H1 (cell line): ENCODE measurements at regions not wholly inside any gene's neighbourhood (a gene's known extent, or its start where the extent isn't known, plus 50 kb on each side); places are given as distances from the start of the nearest gene placed in this dataset.

Experiments
- CTCF ChIA-PET: fragments of 300-600 bp; sonication (Branson Sonifier 250); formaldehyde crosslinking; loops from one replicate; lab custom pipeline; 2021; ENCODE audit not compliant: partially characterized antibody; lab: Charles Lee
- POLR2A ChIA-PET: fragments of 300-600 bp; sonication (Branson Sonifier 250); formaldehyde crosslinking; loops from one replicate; lab custom pipeline; 2021; ENCODE audit warnings: inconsistent platforms; ENCODE audit not compliant: partially characterized antibody; lab: Charles Lee
- DNase-seq, 2 experiments: peaks; one replicate each; pipeline versions ENCODE4 v3.0.0 to v3.0.0-alpha.2; 2010 to 2022; ENCODE audit warnings: low spot score in 2 of 2, low read depth in 1 of 2, mixed read lengths in 1 of 2
- FAIRE-seq: peaks from 2 replicates; lab custom pipeline; 2011; peaks lifted over from hg19 to GRCh38; lab: Jason Lieb, UNC
- H2AFZ ChIP-seq: 2 replicates; pipeline ENCODE4 v1.8.1; 2012; ENCODE audit warnings: low read length, inconsistent platforms
- H2AK5ac ChIP-seq: 2 replicates; pipeline ENCODE4 v1.6.1; 2013; ENCODE audit warnings: low read depth, low read length
- H2BK120ac ChIP-seq: replicated peaks from 2 replicates; pipeline ENCODE3; 2013; ENCODE audit warnings: low read depth, low read length, inconsistent platforms
- H2BK12ac ChIP-seq: 2 replicates; pipeline ENCODE4 v1.6.1; 2013; ENCODE audit warnings: low read depth, low read length
- H2BK15ac ChIP-seq: 2 replicates; pipeline ENCODE4 v1.6.1; 2013; ENCODE audit warnings: low read length
- H2BK20ac ChIP-seq: 2 replicates; pipeline ENCODE4 v1.6.1; 2013; ENCODE audit warnings: low read length
- H2BK5ac ChIP-seq: 2 replicates; pipeline ENCODE4 v1.6.1; 2013; ENCODE audit warnings: low read depth, low read length
- H3K14ac ChIP-seq: 2 replicates; pipeline ENCODE4 v1.6.1; 2013; ENCODE audit warnings: inconsistent platforms; ENCODE audit not compliant: insufficient read length
- H3K18ac ChIP-seq: 2 replicates; pipeline ENCODE4 v1.6.1; 2013; ENCODE audit warnings: low read length; ENCODE audit errors: extremely low read depth
- H3K23ac ChIP-seq: 2 replicates; pipeline ENCODE4 v1.6.1; 2013; ENCODE audit warnings: inconsistent platforms; ENCODE audit not compliant: insufficient read length
- H3K23me2 ChIP-seq: 2 replicates; pipeline ENCODE4 v1.6.1; 2013; ENCODE audit warnings: low read depth, low read length
- H3K27ac ChIP-seq: 2 replicates; pipeline ENCODE4 v1.6.1; 2011; ENCODE audit warnings: low read depth, low read length, inconsistent platforms
- H3K27me3 ChIP-seq, 4 experiments: replicated peaks in 1 of 4; 1 replicate in 1 of 4; 2 replicates in 3 of 4; pipeline versions ENCODE4 v1.6.1 to v1.8.1; 2011 to 2013; ENCODE audit warnings: low read length in 3 of 4, mild to moderate bottlenecking in 3 of 4, inconsistent platforms in 2 of 4, mixed read lengths in 2 of 4, moderate library complexity in 1 of 4; ENCODE audit not compliant: control insufficient read depth in 3 of 4, insufficient read depth in 3 of 4; ENCODE audit errors: extremely low read depth in 1 of 4
- H3K36me3 ChIP-seq, 4 experiments: 2 replicates each; pipeline versions ENCODE4 v1.6.1 to v1.8.1; 2011 to 2013; ENCODE audit warnings: mild to moderate bottlenecking in 4 of 4, low read length in 3 of 4, moderate library complexity in 2 of 4, control low read depth in 1 of 4, inconsistent platforms in 1 of 4; ENCODE audit not compliant: insufficient read depth in 4 of 4, control insufficient read depth in 2 of 4
- H3K4ac ChIP-seq: replicated peaks from 2 replicates; pipeline ENCODE3; 2013; ENCODE audit warnings: low read length, low read depth, mixed read lengths, inconsistent platforms; ENCODE audit not compliant: insufficient read length
- H3K4me1 ChIP-seq, 4 experiments: replicated peaks in 1 of 4; 1 replicate in 1 of 4; 2 replicates in 3 of 4; pipeline versions ENCODE4 v1.6.1 to v1.8.1; 2011 to 2013; ENCODE audit warnings: low read length in 3 of 4, inconsistent platforms in 2 of 4, mixed read lengths in 1 of 4; ENCODE audit not compliant: insufficient read depth in 4 of 4, control insufficient read depth in 3 of 4
- H3K4me2 ChIP-seq, 2 experiments: 2 replicates each; pipeline versions ENCODE4 v1.6.1 to v1.8.1; 2011 to 2013; ENCODE audit warnings: low read depth in 2 of 2, low read length in 2 of 2, control low read depth in 1 of 2, inconsistent platforms in 1 of 2, mild to moderate bottlenecking in 1 of 2; ENCODE audit not compliant: insufficient read depth in 1 of 2
- H3K4me3 ChIP-seq, 4 experiments: fragments of 200-600, 300-600 bp in 1 of 4; sonication (generic), shearing (Covaris generic), sonication (Bioruptor Twin) in 1 of 4; 2 replicates each; pipeline versions ENCODE4 v1.5.1 to v1.8.1; 2011 to 2016; ENCODE audit warnings: low read length in 4 of 4, low read depth in 3 of 4, control low read depth in 2 of 4, inconsistent platforms in 2 of 4, mild to moderate bottlenecking in 2 of 4, mixed read lengths in 1 of 4, moderate library complexity in 1 of 4; ENCODE audit not compliant: insufficient read depth in 2 of 4; ENCODE audit errors: extremely low read depth in 1 of 4
- H3K56ac ChIP-seq: replicated peaks from 2 replicates; pipeline ENCODE3; 2013; ENCODE audit warnings: low read depth, mild to moderate bottlenecking, mixed read lengths, low read length, inconsistent platforms; ENCODE audit not compliant: insufficient read length
- H3K79me1 ChIP-seq: 2 replicates; pipeline ENCODE4 v1.6.1; 2013; ENCODE audit warnings: low read depth, low read length, control low read depth
- H3K79me2 ChIP-seq, 2 experiments: 2 replicates each; pipeline versions ENCODE4 v1.6.1 to v1.8.1; 2012 to 2013; ENCODE audit warnings: low read length in 2 of 2, mild to moderate bottlenecking in 2 of 2, inconsistent platforms in 1 of 2; ENCODE audit not compliant: insufficient read depth in 2 of 2, control insufficient read depth in 1 of 2
- H3K9ac ChIP-seq, 4 experiments: replicated peaks in 1 of 4; 1 replicate in 1 of 4; 2 replicates in 3 of 4; pipeline versions ENCODE4 v1.6.1 to v1.8.1; 2011 to 2013; ENCODE audit warnings: low read depth in 3 of 4, low read length in 3 of 4, control low read depth in 2 of 4, mild to moderate bottlenecking in 2 of 4, moderate library complexity in 2 of 4, inconsistent platforms in 1 of 4; ENCODE audit errors: extremely low read depth in 1 of 4
- H3K9me3 ChIP-seq, 2 experiments: 2 replicates each; pipeline versions ENCODE4 v1.6.1 to v1.8.1; 2012 to 2013; ENCODE audit warnings: mild to moderate bottlenecking in 2 of 2, moderate library complexity in 2 of 2, control low read depth in 1 of 2, inconsistent platforms in 1 of 2, low read depth in 1 of 2, low read length in 1 of 2, mixed read lengths in 1 of 2; ENCODE audit not compliant: insufficient read depth in 2 of 2
- H4K20me1 ChIP-seq, 2 experiments: replicated peaks in 1 of 2; 2 replicates each; pipeline versions ENCODE3 to v1.8.1; 2011 to 2013; ENCODE audit warnings: inconsistent platforms in 2 of 2, low read length in 2 of 2, mild to moderate bottlenecking in 1 of 2; ENCODE audit not compliant: insufficient read depth in 2 of 2, control insufficient read depth in 1 of 2
- H4K5ac ChIP-seq: 2 replicates; pipeline ENCODE4 v1.6.1; 2013; ENCODE audit warnings: low read length, low read depth, mixed read lengths, inconsistent platforms; ENCODE audit not compliant: insufficient read length
- H4K8ac ChIP-seq: 2 replicates; pipeline ENCODE4 v1.8.0; 2013; ENCODE audit warnings: mild to moderate bottlenecking, moderate library complexity, low read length, inconsistent platforms; ENCODE audit not compliant: insufficient read depth; ENCODE audit errors: extremely low read depth
- H4K91ac ChIP-seq: replicated peaks from 2 replicates; pipeline ENCODE3; 2013; ENCODE audit warnings: low read length, mixed read lengths, inconsistent platforms; ENCODE audit not compliant: insufficient read length
- CBX8 ChIP-seq: fragments of 300-800, 300-1000 bp; sonication (generic); IDR thresholded peaks from 2 replicates; pipeline ENCODE4 v1.7.1; 2016; ENCODE audit warnings: low read depth, low read length, borderline replicate concordance
- CHD2 ChIP-seq: IDR thresholded peaks from 2 replicates; pipeline ENCODE4 v1.6.1; 2012; ENCODE audit warnings: low read length, improper control_type of control experiment
- HDAC6 ChIP-seq: IDR thresholded peaks from one replicate; pipeline ENCODE4 v1.7.1; 2012; ENCODE audit warnings: low read depth, mild to moderate bottlenecking, inconsistent platforms, low read length, moderate library complexity
- POLR2AphosphoS5 ChIP-seq: IDR thresholded peaks from 2 replicates; pipeline ENCODE4 v1.6.1; 2011; ENCODE audit warnings: low read depth, low read length
- RXRA ChIP-seq: IDR thresholded peaks from 2 replicates; pipeline ENCODE4 v1.6.1; 2011; ENCODE audit warnings: low read depth, mild to moderate bottlenecking, low read length, moderate library complexity; ENCODE audit not compliant: insufficient read depth
- SIX5 ChIP-seq: IDR thresholded peaks from 2 replicates; pipeline ENCODE4 v1.6.1; 2011; ENCODE audit warnings: mild to moderate bottlenecking, low read depth, low read length
- SP1 ChIP-seq: IDR thresholded peaks from 2 replicates; pipeline ENCODE4 v1.6.1; 2011; ENCODE audit warnings: low read depth, low read length
- SP2 ChIP-seq: IDR thresholded peaks from 2 replicates; pipeline ENCODE4 v1.6.1; 2012; ENCODE audit warnings: mild to moderate bottlenecking, low read length, inconsistent platforms
- TAF1 ChIP-seq: IDR thresholded peaks from 2 replicates; pipeline ENCODE4 v1.6.1; 2011; ENCODE audit warnings: mild to moderate bottlenecking, low read depth, low read length
- WGBS, 2 experiments: shearing (Covaris generic) in 1 of 2; methylation state at CpG; one replicate each; pipeline versions ENCODE4 v1.1.6 to v1.1.7; 2013 to 2015; ENCODE audit warnings: low lambda C conversion rate in 2 of 2, mixed read lengths in 2 of 2, inconsistent platforms in 1 of 2, low coverage in 1 of 2, missing lambda C conversion rate in 1 of 2; ENCODE audit not compliant: insufficient replicate concordance in 2 of 2, insufficient coverage in 1 of 2, insufficient read length in 1 of 2; ENCODE audit errors: extremely low coverage in 1 of 2, missing lambda C conversion rate in 1 of 2; 5-methylcytosine and 5-hydroxymethylcytosine counted together
- TF ChIP-seq, protein P1 (sequence below), 3 experiments: IDR thresholded peaks; 1 replicate in 2 of 3; 2 replicates in 1 of 3; pipeline versions ENCODE4 v1.5.1 to v1.6.1; 2011; ENCODE audit warnings: low read length in 3 of 3, mild to moderate bottlenecking in 3 of 3, inconsistent platforms in 2 of 3, low read depth in 1 of 3, moderate library complexity in 1 of 3; ENCODE audit not compliant: insufficient read depth in 1 of 3; ENCODE audit errors: control extremely low read depth in 1 of 3
- TF ChIP-seq, protein P2 (sequence below): IDR thresholded peaks from 2 replicates; pipeline ENCODE4 v1.6.1; 2011; ENCODE audit warnings: low read length, improper control_type of control experiment

DNA sequence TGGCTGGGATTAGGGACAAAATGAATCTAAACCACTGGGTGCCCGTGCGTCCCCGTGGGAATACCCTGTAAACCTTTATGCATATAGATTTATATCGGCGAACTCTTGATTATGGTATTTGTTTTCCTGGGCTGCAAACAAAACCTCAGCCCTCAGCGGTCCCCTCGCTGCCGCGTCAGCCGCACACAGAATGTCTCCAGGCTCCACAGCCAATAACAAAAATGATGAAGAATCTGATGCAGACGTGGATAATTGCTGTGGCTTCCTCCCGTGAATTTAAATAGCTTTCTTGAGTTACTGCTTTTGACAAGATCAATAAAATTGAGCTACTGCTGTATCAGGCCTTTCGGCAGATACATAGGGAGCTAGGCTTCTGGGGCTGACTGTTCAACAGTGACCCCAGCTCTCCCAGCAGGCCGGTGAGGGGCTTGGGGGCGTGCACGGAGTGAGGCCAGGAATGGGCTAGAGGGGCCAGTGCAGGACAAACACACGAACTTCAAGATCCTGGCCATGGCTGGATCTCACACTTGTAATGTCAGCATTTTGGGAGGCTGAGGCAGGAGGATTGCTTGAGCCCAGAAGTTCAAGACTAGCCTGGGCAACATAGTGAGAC, 125.8 kb upstream of the NCOR2 start:
- Histone ChIP-seq H4K20me1 (no peaks in the 10 kb centered on the region), H3K4me1 (no peaks in the 10 kb centered on the region; a peak in 2 of 7 replicates), H3K9ac (no peak overlapping the region), H2BK12ac (no peak overlapping the region), H2AFZ (no peak overlapping the region), H3K79me1 (no peaks in the 10 kb centered on the region), H3K36me3 (no peaks in the 10 kb centered on the region), H2BK15ac (no peak overlapping the region), H3K79me2 (no peaks in the 10 kb centered on the region), H2BK120ac (no peak overlapping the region), H4K8ac (no peak overlapping the region), H3K23ac (no peak overlapping the region), H2AK5ac (no peak overlapping the region), H3K4ac (no peak overlapping the region), H3K23me2 (no peaks in the 10 kb centered on the region), H3K14ac (no peak overlapping the region), H3K56ac (no peak overlapping the region), H3K9me3 (no peaks in the 10 kb centered on the region), H4K91ac (no peak overlapping the region), H2BK20ac (no peak overlapping the region), H3K4me2 (no peak overlapping the region), H3K4me3 (no peak overlapping the region), H4K5ac (no peak overlapping the region), H3K18ac (no peak overlapping the region), H3K27me3 (no peaks in the 10 kb centered on the region), H2BK5ac (no peak overlapping the region), H3K27ac (no peak overlapping the region)
- POLR2A ChIA-PET, result interaction anchor here (1.0 kb wide), 1 partner anchor 11 kb away, joined by 4 read pairs; no protein-coding TSS in a partner anchor
- CTCF ChIA-PET, result interaction anchor here (0.8 to 2.1 kb wide), 3 partner anchors 10 to 78 kb away, joined by 3 to 6 read pairs (median 4); no protein-coding TSS in a partner anchor
- no peak for FAIRE-seq
- DNase-seq, result no peak
- 80% methylated on average over 17 of the region's 17 CpGs; no CpG with 5 or more reads in 1 of the 2 experiments for WGBS, 2 experiments
- no peak for TF ChIP-seq CHD2
- TF ChIP-seq, protein P1, sequence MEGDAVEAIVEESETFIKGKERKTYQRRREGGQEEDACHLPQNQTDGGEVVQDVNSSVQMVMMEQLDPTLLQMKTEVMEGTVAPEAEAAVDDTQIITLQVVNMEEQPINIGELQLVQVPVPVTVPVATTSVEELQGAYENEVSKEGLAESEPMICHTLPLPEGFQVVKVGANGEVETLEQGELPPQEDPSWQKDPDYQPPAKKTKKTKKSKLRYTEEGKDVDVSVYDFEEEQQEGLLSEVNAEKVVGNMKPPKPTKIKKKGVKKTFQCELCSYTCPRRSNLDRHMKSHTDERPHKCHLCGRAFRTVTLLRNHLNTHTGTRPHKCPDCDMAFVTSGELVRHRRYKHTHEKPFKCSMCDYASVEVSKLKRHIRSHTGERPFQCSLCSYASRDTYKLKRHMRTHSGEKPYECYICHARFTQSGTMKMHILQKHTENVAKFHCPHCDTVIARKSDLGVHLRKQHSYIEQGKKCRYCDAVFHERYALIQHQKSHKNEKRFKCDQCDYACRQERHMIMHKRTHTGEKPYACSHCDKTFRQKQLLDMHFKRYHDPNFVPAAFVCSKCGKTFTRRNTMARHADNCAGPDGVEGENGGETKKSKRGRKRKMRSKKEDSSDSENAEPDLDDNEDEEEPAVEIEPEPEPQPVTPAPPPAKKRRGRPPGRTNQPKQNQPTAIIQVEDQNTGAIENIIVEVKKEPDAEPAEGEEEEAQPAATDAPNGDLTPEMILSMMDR (IDR thresholded peaks at IDR 0.05; ENCODE audit: control extremely low read depth in 1 of 3, insufficient read depth in 1 of 3, low read depth in 1 of 3, low read length in 3 of 3), result no peak
- TF ChIP-seq, protein P2, sequence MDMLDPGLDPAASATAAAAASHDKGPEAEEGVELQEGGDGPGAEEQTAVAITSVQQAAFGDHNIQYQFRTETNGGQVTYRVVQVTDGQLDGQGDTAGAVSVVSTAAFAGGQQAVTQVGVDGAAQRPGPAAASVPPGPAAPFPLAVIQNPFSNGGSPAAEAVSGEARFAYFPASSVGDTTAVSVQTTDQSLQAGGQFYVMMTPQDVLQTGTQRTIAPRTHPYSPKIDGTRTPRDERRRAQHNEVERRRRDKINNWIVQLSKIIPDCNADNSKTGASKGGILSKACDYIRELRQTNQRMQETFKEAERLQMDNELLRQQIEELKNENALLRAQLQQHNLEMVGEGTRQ, result no peak
- TF ChIP-seq SP2, result no peak
- no peak for TF ChIP-seq RXRA
- no peak for TF ChIP-seq CBX8
- TF ChIP-seq SIX5, result no peak
- TF ChIP-seq HDAC6, result no peak
- TF ChIP-seq TAF1, result no peak
- TF ChIP-seq SP1, result no peak
- no peak for TF ChIP-seq POLR2AphosphoS5
